ENCODE measurements at regions not wholly inside any gene's neighbourhood (a gene's known extent, or its start where the extent isn't known, plus 50 kb on each side); places are given as distances from the start of the nearest gene placed in this dataset.
A peak's percentile ranks its signal among the peaks of the same experiment; 100 is the strongest.

GRCh38 chr4:152097371-152097770, 336.6 kb upstream of the GATB start:
- POLR2A ChIA-PET = interaction anchor here (0.6 to 10.8 kb wide), 5 partner anchors 9 to 458 kb away, joined by 3 to 112 read pairs (median 4); no protein-coding TSS in a partner anchor
- Mint-ChIP-seq H3K4me3 (peak overlapping the region in 6 of 10 donors; percentile 10 to 70 (median 42)), H3K9me3 (peaks cover 0 to 2% (median 0%) of the 10 kb centered on the region in 9 donors), H3K4me1 (peaks cover 58 to 94% (median 86%) of the 10 kb centered on the region in 4 donors), H3K36me3 (peaks cover 0 to 4% (median 0%) of the 10 kb centered on the region in 3 donors), H3K27me3 (no peaks in the 10 kb centered on the region), H3K27ac (peak overlapping the region; percentile 90 to 100 (median 98))
- DNase-seq = no peak
- no peak for ATAC-seq

DNA sequence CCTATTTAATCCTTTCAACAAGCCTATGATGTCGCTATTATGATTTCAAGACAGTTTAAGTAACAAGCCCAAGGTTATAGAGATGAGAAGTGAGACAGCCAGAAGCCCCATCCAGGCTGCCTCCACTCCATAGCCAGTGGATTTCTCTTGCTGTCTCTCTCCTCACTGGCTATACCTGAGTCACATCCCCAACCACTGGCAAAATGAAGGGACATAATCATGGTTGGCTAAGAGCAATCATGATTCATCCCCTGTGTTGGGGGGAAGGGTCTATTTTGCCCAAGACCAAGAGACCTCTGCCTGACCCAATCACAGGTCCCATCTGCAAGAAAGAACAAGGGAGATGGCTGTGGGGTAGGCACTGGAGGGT, 334.9 kb upstream of the GATB start:
- no peak for ATAC-seq
- Mint-ChIP-seq H3K4me1 (peaks cover 48 to 92% (median 74%) of the 10 kb centered on the region in 4 donors), H3K36me3 (no peaks in the 10 kb centered on the region), H3K9me3 (peaks cover 0 to 2% (median 0%) of the 10 kb centered on the region in 9 donors), H3K27ac (peak overlapping the region; percentile 78 to 100 (median 98)), H3K27me3 (no peaks in the 10 kb centered on the region), H3K4me3 (peak overlapping the region in 4 of 10 donors; percentile 48 to 64 (median 58))
- DNase-seq = no peak
- POLR2A ChIA-PET = interaction anchor here (1.0 to 2.0 kb wide), 2 partner anchors 16 to 23 kb away, joined by 3 to 6 read pairs; no protein-coding TSS in a partner anchor

- Mint-ChIP-seq H3K4me3 (peak overlapping the region in 6 of 10 donors; percentile 27 to 64 (median 51)), H3K4me1 (peaks cover 45 to 92% (median 74%) of the 10 kb centered on the region in 4 donors), H3K36me3 (no peaks in the 10 kb centered on the region), H3K9me3 (peaks cover 0 to 2% (median 0%) of the 10 kb centered on the region in 9 donors), H3K27me3 (no peaks in the 10 kb centered on the region), H3K27ac (peak overlapping the region; percentile 78 to 100 (median 98))
- DNase-seq = no peak
- no peak for ATAC-seq
- POLR2A ChIA-PET = interaction anchor here (2.0 kb wide), 1 partner anchor 16 kb away, joined by 6 read pairs; no protein-coding TSS in a partner anchor
Measured at GRCh38 chr4:152094970-152095700, 334.3 kb upstream of the GATB start.

DNA sequence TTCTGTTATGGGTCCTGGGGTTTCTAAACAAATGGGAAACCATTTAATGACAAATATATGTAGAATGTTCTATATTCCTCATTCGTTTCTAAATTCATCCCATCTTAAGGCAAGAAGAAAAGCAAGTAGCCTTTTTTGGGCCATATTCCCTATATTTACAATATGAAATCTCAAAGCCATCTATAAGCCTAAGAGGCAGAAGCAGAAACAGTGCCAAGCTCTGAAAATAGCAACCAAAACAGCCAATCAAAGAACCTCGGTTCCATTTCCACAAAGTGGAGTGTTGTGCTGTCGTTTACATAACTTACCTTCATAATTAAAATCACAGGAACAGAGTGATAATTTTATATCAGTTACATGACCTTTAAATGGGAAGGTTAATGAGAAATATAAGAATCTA, 330.6 kb upstream of the GATB start:
- POLR2A ChIA-PET = interaction anchor here (0.5 to 2.8 kb wide), 5 partner anchors 9 to 168 kb away, joined by 3 to 22 read pairs (median 4); no protein-coding TSS in a partner anchor
- no peaks in the 10 kb centered on the region for H3K36me3 Mint-ChIP-seq
- no peaks in the 10 kb centered on the region for H3K27me3 Mint-ChIP-seq
- H3K4me3 Mint-ChIP-seq = no peak overlapping the region
- ATAC-seq (no peak), DNase-seq (no peak)
- peaks cover 41 to 81% (median 57%) of the 10 kb centered on the region in 4 donors for H3K4me1 Mint-ChIP-seq
- peaks cover 0 to 2% (median 0%) of the 10 kb centered on the region in 9 donors for H3K9me3 Mint-ChIP-seq
- H3K27ac Mint-ChIP-seq = peak overlapping the region in 2 of 10 donors; percentile 19 to 26

DNA sequence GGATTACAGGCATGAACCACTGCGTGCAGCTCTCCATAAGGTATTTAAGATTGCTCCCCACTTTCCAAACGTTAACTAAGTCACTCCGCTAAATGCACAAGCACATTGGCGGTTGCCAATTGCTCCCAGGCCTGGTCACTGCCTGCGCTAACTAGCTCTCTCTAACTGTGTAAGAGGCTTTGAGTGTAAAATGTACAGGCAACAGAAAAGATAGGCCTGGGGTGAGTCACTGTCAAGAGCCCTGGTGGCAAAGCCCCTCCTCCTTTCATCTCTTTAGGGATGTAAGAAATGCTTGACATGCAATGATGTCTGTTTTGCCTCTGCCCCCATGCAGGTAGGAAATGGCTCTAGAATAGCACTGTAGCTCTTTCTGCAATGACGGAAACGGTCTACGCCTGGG, 329.7 kb upstream of the GATB start:
- peaks cover 0 to 2% (median 0%) of the 10 kb centered on the region in 9 donors for H3K9me3 Mint-ChIP-seq
- H3K4me1 Mint-ChIP-seq = peaks cover 39 to 80% (median 56%) of the 10 kb centered on the region in 4 donors
- no peaks in the 10 kb centered on the region for H3K36me3 Mint-ChIP-seq
- ATAC-seq = peak; percentile 81 to 86
- peak overlapping the region in 7 of 10 donors; percentile 12 to 77 (median 66) for H3K4me3 Mint-ChIP-seq
- POLR2A ChIA-PET = interaction anchor here (0.8 to 2.8 kb wide), 4 partner anchors 10 to 36 kb away, joined by 3 to 22 read pairs (median 4); no protein-coding TSS in a partner anchor
- peak in 7 of 10 donors; percentile 12 to 72 (median 25) for DNase-seq
- H3K27ac Mint-ChIP-seq = peak overlapping the region; percentile 27 to 97 (median 87)
- H3K27me3 Mint-ChIP-seq = no peaks in the 10 kb centered on the region

- H3K9me3 Mint-ChIP-seq = peaks cover 0 to 2% (median 0%) of the 10 kb centered on the region in 9 donors
- peaks cover 30 to 79% (median 53%) of the 10 kb centered on the region in 4 donors for H3K4me1 Mint-ChIP-seq
- POLR2A ChIA-PET = interaction anchor here (1.1 to 2.8 kb wide), 3 partner anchors 9 to 11 kb away, joined by 5 to 22 read pairs (median 6); no protein-coding TSS in a partner anchor
- H3K4me3 Mint-ChIP-seq = peak overlapping the region in 4 of 10 donors; percentile 2 to 51 (median 20)
- peaks cover 0 to 1% (median 0%) of the 10 kb centered on the region in 3 donors for H3K36me3 Mint-ChIP-seq
- ATAC-seq (no peak), DNase-seq (no peak)
- no peaks in the 10 kb centered on the region for H3K27me3 Mint-ChIP-seq
- H3K27ac Mint-ChIP-seq = peak overlapping the region in 8 of 10 donors; percentile 21 to 80 (median 55)
Measured at GRCh38 chr4:152089584-152089983, 328.8 kb upstream of the GATB start.

- Mint-ChIP-seq H3K9me3 (no peaks in the 10 kb centered on the region), H3K36me3 (peaks cover 0 to 1% (median 0%) of the 10 kb centered on the region in 3 donors), H3K4me1 (peaks cover 21 to 74% (median 51%) of the 10 kb centered on the region in 4 donors), H3K27ac (peak overlapping the region in 1 of 10 donors; percentile 75), H3K27me3 (no peaks in the 10 kb centered on the region), H3K4me3 (no peak overlapping the region)
- ATAC-seq = no peak
- DNase-seq = no peak
- POLR2A ChIA-PET = interaction anchor here (1.6 kb wide), 1 partner anchor 11 kb away, joined by 3 read pairs; no protein-coding TSS in a partner anchor
Measured at GRCh38 chr4:152087335-152087734, 326.5 kb upstream of the GATB start.

- H3K27me3 Mint-ChIP-seq = no peaks in the 10 kb centered on the region
- peak; percentile 60 to 83 for ATAC-seq
- no peaks in the 10 kb centered on the region for H3K9me3 Mint-ChIP-seq
- DNase-seq = peak in 2 of 10 donors; percentile 43 to 51
- peaks cover 30 to 77% (median 63%) of the 10 kb centered on the region in 4 donors for H3K4me1 Mint-ChIP-seq
- POLR2A ChIA-PET = no interaction called here
- H3K36me3 Mint-ChIP-seq = peaks cover 0 to 1% (median 0%) of the 10 kb centered on the region in 3 donors
- H3K27ac Mint-ChIP-seq = peak overlapping the region in 8 of 10 donors; percentile 23 to 84 (median 77)
- peak overlapping the region in 2 of 10 donors; percentile 0 to 66 for H3K4me3 Mint-ChIP-seq
Measured at GRCh38 chr4:152085657-152086056, 324.9 kb upstream of the GATB start.

- Mint-ChIP-seq H3K27ac (peak overlapping the region in 1 of 10 donors; percentile 13), H3K27me3 (no peaks in the 10 kb centered on the region), H3K36me3 (peaks cover 0 to 1% (median 0%) of the 10 kb centered on the region in 3 donors), H3K4me3 (no peak overlapping the region), H3K9me3 (no peaks in the 10 kb centered on the region), H3K4me1 (peaks cover 25 to 79% (median 65%) of the 10 kb centered on the region in 4 donors)
- DNase-seq = no peak
- ATAC-seq = no peak
- POLR2A ChIA-PET = interaction anchor here (1.1 kb wide), 1 partner anchor 17 kb away, joined by 4 read pairs; no protein-coding TSS in a partner anchor
Measured at GRCh38 chr4:152083338-152083737, 322.5 kb upstream of the GATB start.

- ATAC-seq (no peak), DNase-seq (no peak)
- Mint-ChIP-seq H3K4me1 (peaks cover 32 to 93% (median 75%) of the 10 kb centered on the region in 4 donors), H3K36me3 (peaks cover 0 to 1% (median 0%) of the 10 kb centered on the region in 3 donors), H3K9me3 (no peaks in the 10 kb centered on the region), H3K27me3 (no peaks in the 10 kb centered on the region), H3K27ac (peak overlapping the region in 9 of 10 donors; percentile 4 to 95 (median 80)), H3K4me3 (peak overlapping the region in 2 of 10 donors; percentile 45 to 83)
- POLR2A ChIA-PET = interaction anchor here (0.6 to 1.7 kb wide), 8 partner anchors 8 to 153 kb away, joined by 3 to 5 read pairs (median 3); no protein-coding TSS in a partner anchor
Measured at GRCh38 chr4:152081024-152081423, 320.2 kb upstream of the GATB start.

- Mint-ChIP-seq H3K27me3 (no peaks in the 10 kb centered on the region), H3K9me3 (no peaks in the 10 kb centered on the region), H3K4me1 (peaks cover 34 to 92% (median 74%) of the 10 kb centered on the region in 4 donors), H3K36me3 (no peaks in the 10 kb centered on the region), H3K4me3 (peak overlapping the region; percentile 29 to 83 (median 64)), H3K27ac (peak overlapping the region; percentile 86 to 95 (median 91))
- ATAC-seq (peak; percentile 96 to 97), DNase-seq (peak in 7 of 10 donors; percentile 42 to 75 (median 56))
- POLR2A ChIA-PET = interaction anchor here (0.7 to 1.7 kb wide), 10 partner anchors 9 to 37 kb away, joined by 3 to 8 read pairs (median 5); no protein-coding TSS in a partner anchor
Measured at GRCh38 chr4:152079543-152080293, 318.9 kb upstream of the GATB start.
